Ishikawa (cell line): ENCODE measurements at regions not wholly inside any gene's neighbourhood (a gene's known extent, or its start where the extent isn't known, plus 50 kb on each side); places are given as distances from the start of the nearest gene placed in this dataset.

Experiments used
- CEBPB ChIP-seq: IDR thresholded peaks from 2 replicates; pipeline ENCODE4 v1.6.1; 2012
- YY1 ChIP-seq: IDR thresholded peaks from 2 replicates; pipeline ENCODE4 v1.6.1; 2012; ENCODE audit warnings: low read depth

GRCh38 chr18:60117321-60117720 is 217.5 kb downstream of the PMAIP1 start:
- no peak for TF ChIP-seq YY1
- TF ChIP-seq CEBPB = no peak
